Fibroblast of mammary gland (primary cell): ENCODE measurements at regions not wholly inside any gene's neighbourhood (a gene's known extent, or its start where the extent isn't known, plus 50 kb on each side); places are given as distances from the start of the nearest gene placed in this dataset.

ENCODE experiments used
- DNase-seq: peaks from one replicate; pipeline ENCODE4 v3.0.0-alpha.2; 2010; ENCODE audit warnings: low read depth
- H3K4me3 ChIP-seq: 2 replicates; pipeline ENCODE4 v1.5.1; 2011; ENCODE audit warnings: low read depth, mild to moderate bottlenecking, low read length, moderate library complexity; ENCODE audit not compliant: control insufficient read depth
- TF ChIP-seq, protein P1 (sequence below): conservative IDR thresholded peaks from 2 replicates; pipeline ENCODE4 v1.5.1; 2011; ENCODE audit warnings: low read depth, low read length, inconsistent platforms; ENCODE audit not compliant: control insufficient read depth, insufficient read depth

DNA sequence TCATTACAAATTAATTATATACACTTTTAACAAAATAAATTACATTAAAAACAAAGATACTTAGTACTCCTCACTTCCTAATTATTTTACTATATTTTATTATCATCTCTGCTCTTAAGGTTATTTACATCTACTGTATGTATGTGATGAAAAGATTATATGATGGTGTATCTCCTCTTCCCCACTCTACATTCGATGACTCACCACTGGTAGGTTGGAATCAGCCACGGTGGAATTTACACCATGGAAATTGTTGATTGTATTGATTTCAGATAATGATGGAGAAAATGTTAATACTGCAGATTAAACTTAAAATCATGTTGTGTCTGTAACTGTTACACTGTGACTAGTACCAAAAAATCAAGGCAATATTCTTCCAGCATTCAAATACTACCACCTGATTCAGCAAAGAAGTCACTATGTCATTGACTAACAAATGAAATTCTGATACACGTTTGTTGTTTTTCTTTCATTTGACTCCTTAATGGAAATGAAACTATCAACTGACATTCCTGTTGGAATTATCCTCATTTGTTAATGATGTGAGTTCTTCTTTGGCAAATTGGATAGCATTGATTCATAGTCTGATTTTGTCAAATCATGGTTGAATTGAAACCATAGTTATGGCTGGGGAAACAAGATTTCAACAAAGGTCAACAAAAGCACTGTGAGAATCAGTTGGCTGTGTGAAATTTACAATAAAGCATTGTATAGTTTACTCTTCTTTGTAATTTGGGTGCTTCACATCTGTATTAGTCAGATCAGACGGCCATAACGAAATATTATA, 69.0 kb upstream of the NLK start:
- DNase-seq, result no peak
- TF ChIP-seq, protein P1, sequence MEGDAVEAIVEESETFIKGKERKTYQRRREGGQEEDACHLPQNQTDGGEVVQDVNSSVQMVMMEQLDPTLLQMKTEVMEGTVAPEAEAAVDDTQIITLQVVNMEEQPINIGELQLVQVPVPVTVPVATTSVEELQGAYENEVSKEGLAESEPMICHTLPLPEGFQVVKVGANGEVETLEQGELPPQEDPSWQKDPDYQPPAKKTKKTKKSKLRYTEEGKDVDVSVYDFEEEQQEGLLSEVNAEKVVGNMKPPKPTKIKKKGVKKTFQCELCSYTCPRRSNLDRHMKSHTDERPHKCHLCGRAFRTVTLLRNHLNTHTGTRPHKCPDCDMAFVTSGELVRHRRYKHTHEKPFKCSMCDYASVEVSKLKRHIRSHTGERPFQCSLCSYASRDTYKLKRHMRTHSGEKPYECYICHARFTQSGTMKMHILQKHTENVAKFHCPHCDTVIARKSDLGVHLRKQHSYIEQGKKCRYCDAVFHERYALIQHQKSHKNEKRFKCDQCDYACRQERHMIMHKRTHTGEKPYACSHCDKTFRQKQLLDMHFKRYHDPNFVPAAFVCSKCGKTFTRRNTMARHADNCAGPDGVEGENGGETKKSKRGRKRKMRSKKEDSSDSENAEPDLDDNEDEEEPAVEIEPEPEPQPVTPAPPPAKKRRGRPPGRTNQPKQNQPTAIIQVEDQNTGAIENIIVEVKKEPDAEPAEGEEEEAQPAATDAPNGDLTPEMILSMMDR, result no peak

DNA sequence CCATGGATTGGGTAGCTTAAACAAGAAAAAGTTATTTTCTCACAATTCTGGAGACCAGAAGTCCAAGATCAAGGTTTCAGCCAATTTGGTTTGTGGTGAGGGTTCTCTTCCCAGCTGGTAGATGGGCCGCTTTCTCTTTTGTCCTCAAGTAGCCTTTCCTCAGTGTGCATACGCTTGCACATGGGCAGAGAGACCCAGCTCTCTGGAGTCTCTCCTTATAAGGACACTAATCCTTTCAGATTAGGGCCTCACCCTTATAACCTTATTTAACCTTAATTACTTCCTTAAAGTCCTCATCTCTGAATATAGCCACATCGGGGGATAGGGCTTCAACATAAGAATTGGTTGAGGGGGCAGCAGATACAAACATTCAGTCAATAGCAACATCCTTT, 68.4 kb upstream of the NLK start:
- TF ChIP-seq, protein P1, result no peak
- no peak overlapping the region for H3K4me3 ChIP-seq
- DNase-seq, result no peak

More for the DNA sequence above, 69.0 kb upstream of the NLK start:
- H3K4me3 ChIP-seq, result no peak overlapping the region

DNA sequence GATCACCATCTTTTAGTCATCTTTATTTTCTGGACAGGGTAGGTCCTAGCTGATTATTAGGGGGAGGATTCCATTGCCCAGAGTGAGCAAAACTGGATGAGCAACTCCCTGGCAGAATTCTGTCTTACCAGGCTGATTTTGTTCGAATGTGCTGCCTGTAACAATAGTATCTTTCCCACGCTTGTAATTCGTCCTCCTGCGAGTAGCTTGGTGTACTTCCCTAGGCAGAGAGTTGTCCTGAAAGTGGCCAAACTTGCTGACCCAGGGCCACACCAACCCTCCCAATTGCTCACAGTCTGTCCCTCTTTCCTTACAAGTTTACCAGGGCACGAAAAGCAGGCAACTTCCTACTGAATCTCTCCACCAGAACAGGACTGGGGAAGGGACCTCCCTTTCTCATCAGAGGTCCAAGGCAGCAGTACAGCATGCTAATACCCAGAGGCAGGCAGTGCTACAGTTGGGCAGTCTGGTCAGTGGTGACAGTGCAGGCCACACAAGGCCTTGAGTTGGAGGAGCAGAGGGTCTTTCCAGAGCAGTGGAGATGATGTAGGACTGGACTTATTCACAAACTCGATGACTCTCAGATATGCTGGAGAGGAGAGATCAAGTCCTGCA, 67.8 kb upstream of the NLK start:
- TF ChIP-seq, protein P1, result no peak
- no peak for DNase-seq
- H3K4me3 ChIP-seq, result no peak overlapping the region

DNA sequence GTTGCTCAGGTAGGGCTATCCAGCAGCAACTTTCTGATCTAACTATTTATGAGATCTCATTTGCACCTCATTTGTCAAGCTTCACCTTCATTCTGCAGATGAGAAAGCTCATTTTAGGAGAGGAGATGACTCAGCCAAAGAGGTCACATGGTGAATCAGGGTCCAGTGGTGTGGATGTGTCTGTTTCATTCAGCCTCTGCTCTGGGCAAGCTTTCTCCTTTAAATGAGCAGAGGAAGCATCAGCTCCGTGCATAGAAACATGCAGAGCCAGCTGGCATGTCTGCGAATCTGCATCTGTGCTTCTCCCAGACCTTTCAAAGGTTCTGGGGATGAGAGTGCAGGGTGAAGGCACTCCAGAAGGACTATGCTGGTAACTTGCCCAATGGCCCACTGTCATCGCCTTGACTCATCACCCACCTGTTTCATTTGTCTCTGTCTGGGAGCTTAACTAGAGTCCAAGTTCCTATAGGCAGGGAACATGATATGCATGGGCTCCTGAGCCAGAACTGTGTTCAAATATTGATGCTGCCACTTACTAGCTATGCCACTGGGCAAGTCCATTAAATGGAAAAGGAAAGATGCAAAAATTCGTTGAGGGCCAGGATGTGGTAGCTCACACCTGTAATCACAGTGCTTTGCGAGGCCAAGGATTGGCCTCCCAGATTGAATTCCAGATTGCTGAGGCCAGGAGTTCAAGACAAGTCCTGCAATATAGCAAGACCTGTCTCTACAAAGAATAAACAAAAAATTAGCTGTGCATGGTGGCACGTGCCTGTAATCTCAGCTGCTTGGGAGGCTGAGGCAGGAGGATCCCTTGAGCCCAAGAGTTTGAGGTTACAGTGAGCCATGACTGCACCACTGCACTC, 67.1 kb upstream of the NLK start:
- no peak overlapping the region for H3K4me3 ChIP-seq
- peak; percentile 65 for DNase-seq
- TF ChIP-seq, protein P1, result no peak

DNA sequence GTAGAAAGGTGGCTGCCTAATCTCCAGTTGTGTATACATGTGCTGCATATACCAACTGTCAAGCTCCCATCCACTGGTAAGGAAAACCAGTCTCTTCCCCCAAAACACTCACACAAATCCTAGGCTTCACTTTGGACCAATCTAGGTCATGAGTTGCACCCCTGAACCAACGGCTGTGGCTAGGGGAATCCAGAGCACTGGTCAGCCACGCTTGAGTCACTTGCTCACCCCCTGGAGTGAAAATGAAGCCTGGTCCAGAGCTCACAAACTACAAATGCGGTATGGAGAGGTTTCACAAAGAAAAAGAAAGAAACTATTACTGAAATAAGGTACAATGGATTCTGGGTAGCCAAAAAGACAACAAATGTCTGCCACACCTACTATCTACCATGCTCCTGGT, 66.1 kb upstream of the NLK start:
- DNase-seq, result no peak
- TF ChIP-seq, protein P1, result no peak
- H3K4me3 ChIP-seq, result no peak overlapping the region

DNA sequence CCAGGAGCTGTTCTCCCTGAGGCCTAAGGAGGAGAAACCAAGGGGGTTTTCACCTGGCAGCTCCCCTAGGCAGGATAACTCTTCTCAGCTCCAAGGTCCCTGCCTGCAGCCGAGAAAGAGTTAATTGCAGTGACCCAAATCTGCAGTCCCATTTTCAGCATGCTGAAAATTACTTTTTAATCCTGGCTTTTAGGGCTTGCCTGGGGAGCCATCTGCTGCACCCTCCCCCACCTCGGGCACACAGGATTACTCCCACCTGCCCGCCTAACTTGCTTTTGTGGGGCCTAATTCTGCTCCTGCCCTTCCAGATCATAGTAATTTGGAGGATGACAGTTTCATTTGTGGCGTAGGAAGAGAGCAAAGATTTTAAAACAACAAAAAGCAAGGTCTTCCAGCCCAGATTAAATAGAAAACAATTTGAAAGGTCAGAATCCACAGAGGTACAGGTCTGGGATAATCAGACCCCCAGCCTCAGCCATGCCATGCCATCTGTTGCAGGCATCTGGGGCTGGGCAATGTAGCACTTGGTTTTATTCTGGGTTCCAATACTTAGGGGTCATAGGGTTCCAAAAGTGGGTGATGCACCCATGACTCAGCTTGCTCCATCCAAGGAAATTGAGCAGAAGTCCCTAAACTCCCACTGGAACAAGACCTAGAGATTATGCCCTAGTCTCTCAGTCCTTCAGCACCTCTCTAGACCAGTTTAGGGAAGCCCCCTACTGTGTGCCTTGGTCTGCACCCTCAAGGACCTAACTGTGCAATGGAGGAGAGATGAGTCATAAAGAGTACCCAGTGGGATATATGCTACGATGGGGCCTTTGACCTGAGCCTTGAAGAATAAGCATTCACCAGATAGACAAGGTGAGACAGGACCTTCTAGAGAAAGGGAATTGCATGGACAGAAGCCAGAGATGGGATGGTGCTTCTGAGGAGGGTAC, 64.5 kb upstream of the NLK start:
- no peak overlapping the region for H3K4me3 ChIP-seq
- DNase-seq, result peak; percentile 28
- TF ChIP-seq, protein P1, result no peak
